Fibroblast of peridontal ligament (primary cell): ENCODE measurements at regions not wholly inside any gene's neighbourhood (a gene's known extent, or its start where the extent isn't known, plus 50 kb on each side); places are given as distances from the start of the nearest gene placed in this dataset.

Source experiments
- DNase-seq: peaks from one replicate; pipeline ENCODE4 v3.0.0-alpha.2; 2010; ENCODE audit errors: extremely low read depth

DNA sequence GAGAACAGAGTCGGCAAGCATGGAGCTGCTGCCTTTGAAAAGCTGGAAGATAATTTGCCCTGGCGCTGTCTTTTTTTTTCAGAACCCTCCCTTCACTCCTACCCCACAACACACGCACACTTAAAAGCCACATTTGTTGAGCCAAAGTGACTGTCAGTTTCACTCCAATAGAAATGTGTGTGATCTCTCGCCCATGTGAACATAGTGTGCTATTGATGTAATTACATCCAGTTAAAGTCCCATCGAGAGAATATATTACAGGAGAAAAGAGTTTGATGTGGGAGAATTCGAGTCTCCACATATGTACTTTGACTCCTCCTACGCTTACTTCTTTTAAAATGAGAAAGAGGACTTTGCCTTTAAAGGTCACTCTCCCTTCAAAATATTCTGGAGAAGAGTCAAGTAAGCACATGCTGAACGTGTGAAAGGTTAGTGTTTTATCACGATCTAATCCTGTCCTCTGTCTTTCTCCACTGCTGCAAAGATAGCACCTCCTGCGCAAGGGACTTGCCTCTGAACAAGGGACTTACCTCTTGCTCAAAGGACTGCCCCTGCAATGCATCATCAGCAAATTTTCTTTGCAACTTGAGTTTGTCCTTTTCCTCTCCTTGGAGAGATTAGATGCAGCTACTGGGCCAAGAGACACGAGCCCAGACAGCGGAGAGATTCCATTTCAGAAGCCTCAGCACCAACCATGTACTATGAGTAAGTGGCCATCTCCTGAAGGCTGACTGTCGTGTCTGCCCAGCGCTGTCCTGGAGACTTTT lies 613.9 kb downstream of the PTPRU start:
- no peak for DNase-seq

DNA sequence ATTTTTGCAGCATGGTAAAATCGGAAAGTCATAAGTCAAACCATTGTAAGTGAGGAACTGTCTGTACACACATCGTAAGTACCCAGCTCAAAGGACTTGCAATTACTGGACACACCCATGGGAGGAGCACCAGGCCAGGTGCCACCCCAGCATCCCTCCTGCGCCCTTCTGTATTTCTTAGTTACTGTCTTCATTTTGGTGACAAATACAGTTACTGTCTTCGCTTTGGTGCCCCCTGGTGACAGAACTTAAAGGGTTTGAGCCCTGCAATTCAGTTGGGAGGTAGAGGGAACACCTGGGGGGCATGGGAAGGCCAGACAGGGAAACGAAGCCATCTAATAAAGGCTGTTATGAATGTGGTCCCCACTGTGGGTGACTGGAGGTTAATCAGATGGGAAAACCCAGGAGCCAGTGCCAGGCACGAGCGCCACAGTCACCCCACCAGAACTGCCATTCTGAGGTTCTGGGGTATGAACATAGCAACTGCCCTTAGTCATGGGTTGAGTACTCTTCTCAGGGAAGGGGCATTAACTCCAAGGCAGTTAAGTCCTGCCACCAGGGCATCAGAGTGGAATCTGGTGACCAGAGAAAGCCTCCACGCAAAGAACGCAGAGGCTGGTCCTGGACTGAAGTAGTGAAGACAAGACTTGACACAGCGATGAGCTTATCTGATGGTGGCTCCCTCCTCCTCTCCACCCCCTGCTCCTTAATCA lies 612.9 kb downstream of the PTPRU start:
- peak; percentile 24 for DNase-seq

DNA sequence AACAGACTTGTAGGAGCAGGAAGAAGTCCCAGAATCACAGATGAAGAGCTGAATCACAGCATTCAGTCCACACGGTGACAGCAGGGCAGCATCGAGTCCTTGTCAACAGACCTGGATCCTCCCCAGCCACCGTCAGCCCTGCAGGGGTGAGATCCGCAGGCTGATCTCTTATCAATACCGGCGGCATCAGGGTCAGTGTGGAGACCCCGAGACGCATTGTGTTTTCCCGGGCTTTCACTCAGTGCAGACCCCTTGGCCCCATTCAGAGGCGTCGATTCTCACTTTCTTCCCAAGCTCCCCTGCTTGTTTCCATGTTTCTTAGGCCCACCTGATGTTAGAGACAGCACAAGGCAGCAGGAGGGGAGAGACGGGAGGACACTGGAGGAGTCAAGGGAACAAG lies 609.6 kb downstream of the PTPRU start:
- DNase-seq: no peak

DNA sequence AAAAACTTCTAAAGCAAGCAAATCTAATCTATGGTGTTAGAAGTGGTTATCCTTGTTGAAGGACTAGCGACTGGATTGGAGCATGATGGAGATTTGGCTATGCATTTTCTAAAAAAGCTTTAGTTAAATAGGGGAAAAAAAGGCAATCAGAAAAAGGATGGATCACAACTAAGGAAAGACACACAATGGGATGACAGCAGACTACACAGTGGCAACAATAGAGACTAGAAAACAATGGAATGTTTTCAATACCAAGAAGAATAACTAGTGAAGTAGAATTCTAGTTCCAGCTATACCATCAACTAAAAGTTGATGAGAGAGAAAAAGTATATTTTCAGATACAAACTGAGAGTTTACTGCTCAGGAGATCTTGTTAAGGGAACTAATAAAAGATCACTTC lies 605.8 kb downstream of the PTPRU start:
- no peak for DNase-seq

DNA sequence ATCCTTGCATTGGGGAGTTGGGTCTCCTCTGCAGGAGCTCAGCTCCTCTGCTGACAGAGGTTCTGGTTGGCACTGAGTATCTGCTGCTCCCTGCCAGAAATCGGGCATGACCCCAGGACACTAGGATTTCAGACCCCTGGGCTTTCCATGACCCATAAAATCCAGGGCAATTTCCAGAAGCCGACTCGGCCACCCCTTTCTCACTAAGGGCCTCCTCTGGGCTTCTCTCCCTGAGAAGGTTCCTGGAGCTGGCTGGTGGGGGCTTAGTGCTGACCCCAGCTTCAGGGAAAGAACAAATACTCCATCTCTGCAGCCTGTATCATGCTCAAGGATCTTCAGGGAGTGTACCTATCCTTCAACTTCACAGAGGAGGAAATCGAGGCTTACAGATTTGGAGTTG lies 603.4 kb downstream of the PTPRU start:
- DNase-seq: no peak

DNA sequence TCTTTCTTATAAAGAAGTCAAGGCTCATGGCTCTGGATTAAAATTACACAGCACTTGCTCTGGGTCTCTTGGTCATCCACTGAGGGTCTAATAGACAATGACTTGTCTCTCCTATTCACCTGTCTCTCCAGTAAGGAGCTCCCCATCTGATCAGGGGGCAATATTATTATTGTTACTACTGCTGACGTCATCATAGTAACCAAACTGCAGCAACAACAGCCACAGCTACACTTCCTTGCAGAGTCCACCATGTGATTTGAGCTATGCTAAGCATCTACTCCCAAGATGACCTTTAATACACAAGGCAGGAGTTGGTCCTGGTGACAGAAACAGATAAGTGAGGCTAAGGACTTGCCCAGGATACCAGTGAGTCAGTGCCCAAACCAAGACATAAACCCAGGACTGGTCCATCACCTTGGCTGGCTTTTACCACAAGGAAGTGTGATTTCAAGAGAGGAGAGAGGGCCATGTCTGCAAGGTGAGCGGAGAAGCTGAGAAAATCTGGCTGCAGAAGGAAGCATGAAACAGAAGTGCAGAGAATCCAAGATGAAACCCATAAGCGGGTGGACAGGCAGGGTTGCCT lies 602.5 kb downstream of the PTPRU start:
- DNase-seq: no peak

DNA sequence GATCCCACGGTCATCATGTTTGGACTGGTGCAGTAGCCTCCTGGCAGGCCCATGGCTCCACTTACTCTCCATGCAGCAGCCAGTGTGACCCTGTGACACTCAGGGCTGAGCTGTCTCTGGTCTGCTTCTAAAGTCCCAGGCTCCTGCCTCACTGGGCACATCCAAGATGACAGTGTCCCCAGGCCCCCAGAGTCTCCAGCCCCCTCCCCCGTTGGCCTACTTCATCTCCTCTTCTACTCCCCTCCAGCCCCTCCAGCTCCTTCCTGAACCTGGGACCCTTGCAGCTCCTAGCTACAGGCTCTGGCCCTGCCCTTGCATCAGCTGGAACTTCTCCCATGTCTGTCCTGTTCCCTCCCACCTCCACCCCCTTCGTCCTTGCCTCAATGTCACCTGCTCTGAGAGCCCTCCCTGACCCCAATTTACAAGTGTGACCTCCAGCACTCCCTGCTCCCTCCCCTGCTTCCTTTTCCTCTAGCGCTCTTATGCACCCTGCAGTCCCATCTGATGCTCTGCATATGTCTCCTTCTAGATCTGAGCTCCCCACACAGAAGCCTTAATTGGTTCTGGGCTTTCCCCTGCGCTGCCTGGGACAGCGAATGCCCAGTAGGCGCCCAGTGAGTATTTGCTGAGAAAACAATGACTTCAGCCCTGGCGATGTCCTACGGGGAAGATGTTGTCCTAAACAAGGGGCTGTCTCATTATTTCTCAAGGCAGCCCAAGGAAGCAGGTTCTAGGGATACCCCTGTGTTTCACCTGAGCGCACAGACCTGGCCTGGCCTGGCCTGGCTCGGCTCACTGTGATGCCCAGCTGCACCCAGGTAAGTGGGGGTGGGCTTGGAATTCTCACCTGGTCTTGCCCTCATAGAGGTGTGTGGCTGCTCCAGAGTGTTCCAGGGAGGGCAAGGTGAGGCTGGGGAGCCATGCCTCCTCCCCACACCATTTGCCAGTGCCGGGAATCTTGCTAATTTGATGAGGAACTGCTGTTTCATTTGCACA lies 600.6 kb downstream of the PTPRU start:
- DNase-seq: no peak

DNA sequence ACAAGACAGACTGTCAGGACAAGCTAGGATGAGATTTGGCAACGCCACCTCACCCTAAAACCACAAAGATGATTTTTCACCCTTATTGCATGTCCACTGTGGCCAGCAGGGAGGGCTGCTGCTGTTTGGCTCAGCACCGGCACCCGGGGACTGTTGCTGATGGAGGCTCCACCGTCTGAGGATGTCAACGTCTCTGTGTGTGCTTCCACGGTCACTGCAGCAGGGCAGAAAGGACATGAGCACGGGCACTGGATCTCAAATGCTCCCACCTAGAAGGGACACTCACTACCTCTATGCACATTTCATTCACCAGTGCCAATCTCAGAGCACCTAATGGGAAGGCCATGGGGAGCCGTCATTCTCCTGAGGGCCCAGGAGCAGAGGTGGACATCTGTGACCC lies 599.6 kb downstream of the PTPRU start:
- DNase-seq: no peak

DNA sequence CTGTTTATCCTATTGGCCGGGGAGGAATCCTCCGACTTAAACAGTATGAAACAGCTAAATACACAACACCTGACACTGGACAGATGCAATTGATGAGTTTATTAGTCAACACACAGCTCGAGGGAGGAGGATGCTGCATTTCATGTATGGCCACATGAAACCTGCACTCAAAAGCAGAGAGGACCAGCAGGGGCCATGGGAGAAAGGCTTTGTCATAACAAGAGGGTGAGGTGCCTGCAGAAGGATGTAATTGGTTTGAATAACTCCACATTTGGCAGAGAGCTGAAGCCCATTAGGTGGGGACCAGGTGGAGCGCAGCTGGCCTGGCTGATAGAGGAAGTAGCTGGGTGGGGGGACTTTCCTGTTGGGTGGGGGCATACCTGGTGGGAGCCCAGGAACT lies 599.1 kb downstream of the PTPRU start:
- no peak for DNase-seq

DNA sequence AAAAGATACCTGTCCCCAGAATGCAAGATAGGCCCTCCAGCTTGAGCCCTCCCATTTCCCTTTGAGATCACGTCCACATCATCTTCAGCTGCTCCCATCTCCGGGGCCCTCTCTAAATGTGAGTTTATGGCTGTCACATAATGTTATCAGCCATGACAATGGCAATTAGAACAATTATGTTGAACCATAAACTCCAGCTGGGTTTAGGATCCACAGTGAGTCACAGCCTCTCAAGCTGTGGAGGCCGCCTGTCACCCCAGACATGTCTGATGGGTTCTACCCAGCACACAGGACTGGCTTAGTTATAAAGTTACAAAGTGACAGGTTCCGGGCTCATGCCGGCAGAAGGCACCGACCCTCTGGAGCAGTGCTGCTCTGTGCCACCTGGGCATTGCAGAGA lies 597.3 kb downstream of the PTPRU start:
- DNase-seq: no peak

DNA sequence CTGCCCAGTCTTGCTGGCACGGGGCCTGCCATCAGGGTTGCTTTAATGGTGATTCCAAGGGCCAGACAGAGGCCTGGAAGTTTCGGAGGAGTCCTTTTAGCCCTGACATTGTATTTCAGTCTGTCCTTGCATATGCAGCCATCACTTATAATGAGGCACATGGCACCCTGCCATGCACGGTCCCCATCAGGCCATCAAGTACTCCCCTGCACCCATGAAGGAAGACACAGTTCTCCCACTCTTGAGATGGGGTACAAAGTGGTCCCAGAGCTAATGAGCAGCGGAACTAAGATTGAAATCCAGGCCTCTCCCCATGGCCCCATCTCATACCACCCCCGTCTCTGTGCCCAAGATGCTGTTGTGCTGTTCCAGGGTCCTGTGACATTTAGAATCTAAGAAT lies 596.6 kb downstream of the PTPRU start:
- no peak for DNase-seq

DNA sequence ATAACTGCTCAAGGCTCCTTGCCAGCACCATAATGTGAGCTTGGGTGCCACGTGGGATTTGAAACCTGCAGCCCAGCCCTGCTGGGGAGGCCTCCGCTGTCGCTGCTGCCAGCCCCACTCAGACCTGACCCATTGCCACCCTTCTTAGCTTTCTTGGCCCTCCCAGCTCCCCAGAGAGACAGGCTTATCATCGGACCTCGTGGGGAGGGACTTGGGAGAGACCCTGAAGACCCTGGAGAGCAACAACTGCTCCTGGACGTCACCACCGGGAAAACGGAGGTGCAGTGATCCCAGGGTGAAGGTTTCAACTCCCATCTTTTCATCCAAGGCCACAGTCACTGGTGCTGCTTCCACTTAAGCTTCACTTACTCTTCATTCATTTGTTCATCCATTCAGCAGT lies 596.1 kb downstream of the PTPRU start:
- DNase-seq: no peak

DNA sequence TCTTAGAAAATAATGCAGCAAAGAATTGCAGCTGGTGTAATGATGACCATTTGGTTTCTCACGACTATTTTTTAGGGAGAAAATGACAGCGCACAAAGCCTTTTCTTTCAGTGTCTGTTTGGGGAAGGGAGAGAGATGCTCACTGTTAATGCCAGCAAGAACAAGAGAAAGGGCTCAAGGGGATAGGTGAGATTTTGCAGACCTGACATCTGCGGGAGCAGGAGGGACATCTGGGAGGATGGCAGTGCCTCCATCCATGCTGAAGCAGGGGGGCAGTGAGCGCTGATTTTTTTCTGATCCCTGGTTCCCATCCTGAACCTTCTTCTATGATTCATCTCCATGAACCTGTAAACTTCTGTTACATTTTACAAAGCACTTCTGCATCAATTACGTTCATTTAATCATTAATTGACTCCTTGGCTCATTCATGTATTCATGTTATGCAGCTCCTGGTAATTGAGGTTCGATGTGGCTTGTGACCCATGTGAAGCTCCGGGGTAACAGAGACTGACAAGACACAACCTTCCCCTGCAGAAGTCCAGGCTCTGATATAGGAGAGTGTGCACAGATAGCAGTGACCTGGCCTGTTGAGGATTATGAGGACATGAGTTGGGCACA lies 595.3 kb downstream of the PTPRU start:
- no peak for DNase-seq

DNA sequence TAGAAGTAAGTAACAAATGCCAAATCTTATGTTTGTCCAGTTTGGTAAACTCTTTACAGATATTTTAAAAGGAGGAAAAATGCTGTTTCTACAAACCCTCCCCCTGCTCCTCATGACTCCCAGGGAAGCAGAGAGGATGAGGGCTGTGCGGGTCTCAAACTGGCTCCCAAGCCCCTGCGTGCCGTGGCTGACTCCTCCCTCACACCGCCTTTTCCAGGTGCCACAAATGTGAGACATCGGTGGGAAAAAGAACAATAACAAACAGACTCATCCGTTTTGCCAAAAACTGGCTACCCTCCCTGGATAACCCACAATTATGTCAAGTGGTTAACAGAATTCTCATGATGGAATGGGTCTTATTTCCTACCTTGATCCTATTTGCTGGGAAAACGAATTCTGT lies 594.6 kb downstream of the PTPRU start:
- no peak for DNase-seq

DNA sequence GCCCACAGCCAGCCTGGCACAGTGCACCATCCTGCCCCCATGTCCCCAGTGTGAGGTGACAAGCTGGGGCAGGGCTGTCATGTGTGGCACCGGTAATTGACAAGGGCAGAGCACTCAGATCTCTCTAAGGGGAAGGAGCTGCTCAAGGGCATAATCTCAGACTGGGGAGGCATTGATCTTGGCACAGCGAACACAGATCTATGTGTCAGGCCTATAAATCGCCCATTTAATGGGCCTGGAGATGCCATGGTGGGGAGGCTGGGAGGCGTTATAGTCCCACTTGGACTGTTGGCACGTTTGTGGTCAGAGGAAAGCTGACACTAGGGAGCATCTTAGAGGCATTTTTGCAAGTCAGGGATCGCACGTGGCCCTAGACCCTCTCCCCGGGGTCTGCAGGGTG lies 594.1 kb downstream of the PTPRU start:
- no peak for DNase-seq

DNA sequence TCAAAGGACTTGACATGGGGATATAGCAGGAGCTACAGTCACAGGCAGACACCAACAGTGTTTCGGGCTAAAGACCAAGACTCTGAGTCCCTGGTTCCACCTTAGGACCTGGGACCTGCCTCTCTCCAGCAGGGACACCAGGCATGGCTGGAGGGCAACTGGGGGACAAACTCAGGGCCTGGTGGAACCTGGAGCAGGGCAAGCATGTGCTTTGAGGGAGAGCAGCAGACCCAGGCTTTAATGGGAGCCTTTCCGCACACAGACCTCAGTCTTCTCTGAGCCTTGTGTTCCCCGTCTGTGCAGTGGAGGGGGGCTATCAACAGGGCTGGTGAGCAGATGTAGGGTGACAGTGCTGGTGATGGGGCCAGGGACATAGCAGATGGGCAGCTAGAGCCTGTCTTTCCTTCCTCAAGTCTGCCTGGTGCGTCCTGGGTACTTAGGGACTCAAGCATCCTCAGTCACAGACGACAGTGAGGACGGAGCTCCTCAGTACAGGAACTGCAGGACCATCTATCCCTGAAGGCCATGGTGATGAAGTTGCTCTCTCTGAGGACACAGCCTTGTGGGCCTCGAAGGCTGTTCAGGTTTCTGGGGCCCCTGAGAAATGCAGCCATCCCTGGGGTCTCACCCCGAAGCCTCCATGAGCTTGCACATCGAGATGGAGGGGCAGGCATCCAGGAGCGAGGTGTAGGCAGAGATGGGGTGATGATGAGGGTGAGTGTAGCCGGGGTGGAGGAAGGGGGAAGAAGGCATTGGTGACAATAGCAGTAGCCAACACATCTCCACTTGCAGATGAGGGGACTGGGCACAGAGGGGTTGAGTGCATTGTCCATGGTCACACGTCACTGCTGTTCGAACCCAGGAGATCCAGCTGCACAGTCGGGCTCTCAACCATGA lies 593.4 kb downstream of the PTPRU start:
- DNase-seq: no peak

DNA sequence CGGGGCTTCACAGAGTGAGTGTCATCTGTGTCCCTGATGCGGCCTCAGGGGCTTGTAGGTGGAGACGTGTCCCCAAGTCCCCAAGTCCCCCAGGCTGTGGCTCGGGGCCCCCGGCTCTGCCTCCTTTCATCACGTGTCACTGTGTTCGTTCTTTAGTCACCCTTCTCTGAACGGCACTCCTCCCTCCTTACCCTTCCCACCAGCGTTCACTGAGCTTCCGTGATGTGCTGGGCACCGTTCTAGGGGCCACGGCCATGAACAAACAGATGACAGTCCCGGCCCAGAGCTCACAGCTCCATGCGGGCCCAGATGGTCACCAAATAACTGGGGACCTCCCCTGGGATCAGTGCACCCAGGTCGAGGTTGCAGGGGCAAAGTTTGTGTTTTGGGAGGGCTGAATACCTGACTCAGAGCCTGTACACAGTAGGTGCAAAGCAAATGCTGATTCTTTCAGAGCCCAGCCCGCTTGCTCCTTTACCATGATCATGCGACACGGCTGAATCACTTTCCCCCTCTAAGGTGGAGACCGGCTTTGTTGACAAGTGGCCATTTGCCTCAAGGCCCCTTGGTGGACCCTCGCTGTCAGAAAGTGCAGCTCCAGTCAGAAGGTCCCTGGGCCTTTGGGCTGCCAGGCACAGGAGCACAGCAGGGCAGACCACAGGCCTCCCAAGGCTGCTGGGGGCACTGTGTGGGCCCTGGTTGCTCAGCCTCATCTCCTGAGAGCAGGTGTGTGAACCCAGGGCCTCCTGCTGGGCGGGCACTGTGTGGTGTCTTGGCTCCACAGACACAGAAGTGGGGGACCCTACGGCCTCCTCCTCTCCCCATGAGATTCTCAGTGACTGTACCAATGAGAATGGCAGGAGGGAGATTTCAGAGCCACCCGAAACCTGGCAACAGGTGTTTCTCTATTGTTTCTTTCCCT lies 592.5 kb downstream of the PTPRU start:
- DNase-seq: no peak

DNA sequence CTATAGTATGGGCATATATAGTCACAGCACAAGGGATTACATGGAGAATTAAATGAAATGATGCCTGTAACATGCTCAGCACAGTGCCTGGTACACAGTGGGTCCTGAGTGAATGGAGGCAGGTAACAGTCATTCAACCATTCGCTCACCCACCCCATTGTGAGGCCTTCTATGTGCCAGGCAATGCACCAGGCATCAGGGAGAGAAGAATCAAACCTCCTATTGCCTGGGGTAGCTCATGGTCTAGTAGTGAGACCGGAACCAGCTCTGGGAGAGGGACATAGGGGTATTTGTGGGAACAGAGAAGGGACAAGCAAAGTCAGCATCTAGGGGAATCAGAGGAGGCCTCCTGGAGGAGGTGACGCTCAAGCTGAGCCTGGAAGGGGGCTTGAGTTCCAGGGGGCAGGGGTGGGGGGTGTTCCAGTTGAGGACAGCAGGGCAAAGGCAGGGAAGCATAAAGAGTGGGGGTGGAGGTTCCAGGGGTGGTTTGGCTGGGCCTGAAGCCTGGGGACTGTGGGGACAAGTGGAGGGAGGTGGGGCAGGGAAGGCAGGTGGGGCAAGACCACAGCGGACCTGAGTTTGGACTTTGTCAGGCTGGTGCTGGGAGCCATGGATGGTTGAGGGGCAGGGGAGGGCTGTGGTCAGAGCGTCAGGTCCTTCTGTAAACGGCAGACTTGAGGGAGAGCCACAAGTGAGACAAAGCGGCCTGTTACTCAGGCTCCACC lies 591.6 kb downstream of the PTPRU start:
- no peak for DNase-seq
